Trophoblast cell (in vitro differentiated cells and primary cell): ENCODE measurements at regions not wholly inside any gene's neighbourhood (a gene's known extent, or its start where the extent isn't known, plus 50 kb on each side); places are given as distances from the start of the nearest gene placed in this dataset.

Source experiments
- DNase-seq, 2 donors: peaks; one replicate each; pipeline ENCODE4 v3.0.0-alpha.2; 2016
- H2AFZ ChIP-seq: 2 replicates; pipeline ENCODE4 v1.6.1; 2013; ENCODE audit warnings: low read length, moderate library complexity, mild to moderate bottlenecking; ENCODE audit not compliant: insufficient read depth, poor library complexity
- H2AK5ac ChIP-seq: 2 replicates; pipeline ENCODE4 v1.6.1; 2013; ENCODE audit warnings: mild to moderate bottlenecking, low read length
- H2BK120ac ChIP-seq: 2 replicates; pipeline ENCODE4 v1.6.1; 2013; ENCODE audit warnings: low read length, mild to moderate bottlenecking, moderate library complexity; ENCODE audit not compliant: insufficient read depth, poor library complexity
- H2BK12ac ChIP-seq: 2 replicates; pipeline ENCODE4 v1.6.1; 2013; ENCODE audit warnings: mild to moderate bottlenecking, low read length, moderate library complexity
- H2BK5ac ChIP-seq: 2 replicates; pipeline ENCODE4 v1.6.1; 2013; ENCODE audit warnings: low read length, low read depth, moderate library complexity, mild to moderate bottlenecking; ENCODE audit not compliant: poor library complexity
- H3K14ac ChIP-seq: 2 replicates; pipeline ENCODE4 v1.6.1; 2013; ENCODE audit warnings: mild to moderate bottlenecking, low read length
- H3K18ac ChIP-seq: 2 replicates; pipeline ENCODE4 v1.6.1; 2013; ENCODE audit warnings: mild to moderate bottlenecking, low read length
- H3K23ac ChIP-seq: 2 replicates; pipeline ENCODE4 v1.6.1; 2013; ENCODE audit warnings: low read length
- H3K27ac ChIP-seq: 2 replicates; pipeline ENCODE4 v1.5.1; 2013; ENCODE audit warnings: low read depth, mild to moderate bottlenecking, inconsistent platforms, low read length, moderate library complexity
- H3K27me3 ChIP-seq: 2 replicates; pipeline ENCODE4 v1.6.1; 2013; ENCODE audit warnings: inconsistent platforms, mild to moderate bottlenecking, low read length, moderate library complexity; ENCODE audit not compliant: insufficient read depth
- H3K36me3 ChIP-seq, 2 experiments: 1 replicate in 1 of 2; 2 replicates in 1 of 2; pipeline ENCODE4 v1.6.1; 2013; ENCODE audit warnings: low read length in 2 of 2, mild to moderate bottlenecking in 2 of 2, moderate library complexity in 1 of 2; ENCODE audit not compliant: insufficient read depth in 2 of 2, control insufficient read depth in 1 of 2
- H3K4ac ChIP-seq: 2 replicates; pipeline ENCODE4 v1.6.1; 2013; ENCODE audit warnings: low read depth, mild to moderate bottlenecking, low read length, moderate library complexity
- H3K4me1 ChIP-seq, 2 experiments: 1 replicate in 1 of 2; 2 replicates in 1 of 2; pipeline ENCODE4 v1.6.1; 2013; ENCODE audit warnings: low read length in 2 of 2, mild to moderate bottlenecking in 2 of 2, moderate library complexity in 1 of 2; ENCODE audit not compliant: insufficient read depth in 2 of 2, control insufficient read depth in 1 of 2
- H3K4me2 ChIP-seq: 2 replicates; pipeline ENCODE4 v1.6.1; 2013; ENCODE audit warnings: inconsistent platforms, mild to moderate bottlenecking, low read length, moderate library complexity
- H3K4me3 ChIP-seq: 2 replicates; pipeline ENCODE4 v1.5.1; 2013; ENCODE audit warnings: mild to moderate bottlenecking, low read depth, low read length, inconsistent platforms
- H3K79me1 ChIP-seq: one replicate; pipeline ENCODE4 v1.6.1; 2013; ENCODE audit warnings: low read length
- H3K79me2 ChIP-seq: 2 replicates; pipeline ENCODE4 v1.6.1; 2013; ENCODE audit warnings: low read length, mild to moderate bottlenecking; ENCODE audit not compliant: control insufficient read depth, insufficient read depth, poor library complexity
- H3K9ac ChIP-seq: 2 replicates; pipeline ENCODE4 v1.6.1; 2013; ENCODE audit warnings: mild to moderate bottlenecking, low read length
- H3K9me3 ChIP-seq: 2 replicates; pipeline ENCODE4 v1.6.1; 2013; ENCODE audit warnings: low read depth, mild to moderate bottlenecking, control low read depth, inconsistent platforms, low read length; ENCODE audit not compliant: insufficient read depth
- H4K12ac ChIP-seq: 2 replicates; pipeline ENCODE4 v1.6.1; 2013; ENCODE audit warnings: low read depth, mild to moderate bottlenecking, low read length, moderate library complexity
- H4K8ac ChIP-seq: 2 replicates; pipeline ENCODE4 v1.6.1; 2013; ENCODE audit warnings: low read depth, mild to moderate bottlenecking, low read length, moderate library complexity
- H4K91ac ChIP-seq: one replicate; pipeline ENCODE4 v1.6.1; 2013; ENCODE audit warnings: low read depth, mild to moderate bottlenecking, low read length, moderate library complexity
- WGBS: extraction: QIAGEN DNeasy Blood & Tissue Kit; methylation state at CpG from one replicate; pipeline ENCODE4 v1.1.7; 2013; ENCODE audit warnings: missing lambda C conversion rate; ENCODE audit not compliant: insufficient read length, insufficient coverage; ENCODE audit errors: extremely low coverage; 5-methylcytosine and 5-hydroxymethylcytosine counted together

- Histone ChIP-seq H3K9ac (no peak overlapping the region), H3K27me3 (no peaks in the 10 kb centered on the region), H3K4ac (peak overlapping the region; percentile 40), H4K12ac (no peak overlapping the region), H3K27ac (peak overlapping the region; percentile 99), H3K79me2 (peaks cover 2% of the 10 kb centered on the region), H3K79me1 (peaks cover 51% of the 10 kb centered on the region), H3K14ac (peak overlapping the region; percentile 57), H3K23ac (no peak overlapping the region), H3K4me2 (no peak overlapping the region), H3K36me3 (no peaks in the 10 kb centered on the region), H2AK5ac (peak overlapping the region; percentile 76), H3K18ac (no peak overlapping the region), H3K9me3 (no peaks in the 10 kb centered on the region), H4K91ac (peak overlapping the region; percentile 91), H4K8ac (peak overlapping the region; percentile 71), H2BK120ac (peak overlapping the region; percentile 96), H3K4me3 (no peak overlapping the region), H2BK12ac (peak overlapping the region; percentile 96), H2BK5ac (peak overlapping the region; percentile 96), H2AFZ (no peak overlapping the region), H3K4me1 (peaks cover 14 to 27% of the 10 kb centered on the region in 2 experiments)
- no CpG with 5 or more reads among the region's 4 CpGs for WGBS
- peak in 1 of 2 donors; percentile 34 for DNase-seq
These were observed 162.3 kb downstream of the SKIDA1 start for GRCh38 chr10:21363092-21363730.

DNA sequence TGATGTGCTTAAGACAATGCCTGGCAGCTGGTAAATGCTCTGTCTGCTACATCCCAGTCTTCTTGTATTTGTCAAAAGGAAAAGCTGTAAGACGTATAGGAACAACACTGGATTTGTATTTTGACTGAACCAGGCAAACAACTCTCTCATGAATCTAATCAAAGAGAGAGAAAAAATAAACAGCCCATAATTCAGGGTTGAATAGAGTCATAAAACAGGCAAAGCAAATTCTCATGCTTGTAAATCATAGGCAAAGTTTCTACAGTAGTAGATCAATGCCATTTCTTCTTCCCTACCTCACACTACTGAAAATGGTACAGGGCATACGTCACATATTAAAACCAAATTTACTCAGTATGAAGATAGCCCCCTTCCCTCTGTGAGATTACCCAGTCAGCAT lies 166.3 kb downstream of the SKIDA1 start:
- Histone ChIP-seq H3K79me1 (peaks cover 47% of the 10 kb centered on the region), H4K12ac (no peak overlapping the region), H3K4me2 (no peak overlapping the region), H3K79me2 (no peaks in the 10 kb centered on the region), H3K4ac (no peak overlapping the region), H2AK5ac (no peak overlapping the region), H3K18ac (no peak overlapping the region), H3K27ac (no peak overlapping the region), H4K91ac (no peak overlapping the region), H2BK12ac (no peak overlapping the region), H2AFZ (no peak overlapping the region), H3K14ac (no peak overlapping the region), H3K9me3 (no peaks in the 10 kb centered on the region), H3K36me3 (no peaks in the 10 kb centered on the region), H3K27me3 (no peaks in the 10 kb centered on the region), H3K23ac (no peak overlapping the region), H2BK120ac (no peak overlapping the region), H4K8ac (no peak overlapping the region), H3K4me1 (peaks cover 11 to 13% of the 10 kb centered on the region in 2 experiments), H3K9ac (no peak overlapping the region), H3K4me3 (no peak overlapping the region), H2BK5ac (no peak overlapping the region)
- no CpG with 5 or more reads among the region's 2 CpGs for WGBS
- DNase-seq = no peak

DNA sequence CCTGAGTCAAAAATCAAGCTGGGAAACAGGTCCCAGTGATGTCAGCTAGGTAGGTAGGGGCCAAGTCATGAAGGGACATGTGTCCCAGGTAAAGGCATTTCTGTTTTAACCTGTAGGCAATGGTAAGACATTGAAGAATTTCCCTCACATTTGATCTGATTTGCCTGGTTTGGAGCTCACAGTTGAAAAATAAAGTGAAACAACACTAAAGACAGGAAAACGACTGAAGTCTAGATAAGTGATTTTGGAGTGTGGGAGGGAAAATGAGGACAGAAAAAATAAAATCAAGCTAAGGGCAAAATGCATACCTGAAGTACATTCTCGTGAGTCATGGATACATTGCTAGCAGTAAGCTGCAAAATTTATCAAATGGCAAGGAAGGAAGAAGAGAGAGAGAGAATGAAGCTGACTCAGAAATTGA lies 169.9 kb downstream of the SKIDA1 start:
- H3K36me3 ChIP-seq = no peaks in the 10 kb centered on the region
- H3K79me1 ChIP-seq = peaks cover 26% of the 10 kb centered on the region
- H3K23ac ChIP-seq = no peak overlapping the region
- peaks cover 3% of the 10 kb centered on the region for H3K79me2 ChIP-seq
- H3K4me3 ChIP-seq = no peak overlapping the region
- no peak overlapping the region for H2BK12ac ChIP-seq
- H2BK120ac ChIP-seq = peak overlapping the region; percentile 20
- no peaks in the 10 kb centered on the region for H3K27me3 ChIP-seq
- peak overlapping the region; percentile 74 for H3K27ac ChIP-seq
- no peak overlapping the region for H2AK5ac ChIP-seq
- H3K4ac ChIP-seq = no peak overlapping the region
- no peak overlapping the region for H3K14ac ChIP-seq
- H4K8ac ChIP-seq = no peak overlapping the region
- no peak overlapping the region for H3K18ac ChIP-seq
- DNase-seq = peak; percentile 80 to 83
- H3K4me2 ChIP-seq = no peak overlapping the region
- H2AFZ ChIP-seq = no peak overlapping the region
- H3K4me1 ChIP-seq = peaks cover 4 to 5% of the 10 kb centered on the region in 2 experiments
- H4K12ac ChIP-seq = no peak overlapping the region
- no peak overlapping the region for H3K9ac ChIP-seq
- WGBS = no CpG with 5 or more reads among the region's 2 CpGs
- no peak overlapping the region for H4K91ac ChIP-seq
- no peaks in the 10 kb centered on the region for H3K9me3 ChIP-seq
- H2BK5ac ChIP-seq = peak overlapping the region; percentile 26

- Histone ChIP-seq H4K8ac (no peak overlapping the region), H3K9me3 (no peaks in the 10 kb centered on the region), H3K4me2 (no peak overlapping the region), H2AFZ (no peak overlapping the region), H3K18ac (no peak overlapping the region), H3K79me1 (peaks cover 30% of the 10 kb centered on the region), H2BK12ac (no peak overlapping the region), H3K9ac (no peak overlapping the region), H3K4me1 (peaks cover 8 to 12% of the 10 kb centered on the region in 2 experiments), H3K14ac (no peak overlapping the region), H3K4me3 (no peak overlapping the region), H3K4ac (no peak overlapping the region), H3K27ac (no peak overlapping the region), H4K12ac (no peak overlapping the region), H3K27me3 (no peaks in the 10 kb centered on the region), H3K23ac (no peak overlapping the region), H2BK120ac (peak overlapping the region; percentile 36), H4K91ac (no peak overlapping the region), H3K36me3 (no peaks in the 10 kb centered on the region), H2AK5ac (no peak overlapping the region), H3K79me2 (peaks cover 3% of the 10 kb centered on the region), H2BK5ac (no peak overlapping the region)
- WGBS = no CpG with 5 or more reads among the region's 1 CpG
- no peak for DNase-seq
These were observed 172.6 kb downstream of the SKIDA1 start for GRCh38 chr10:21352886-21353285.
